ENCODE measurements at regions not wholly inside any gene's neighbourhood (a gene's known extent, or its start where the extent isn't known, plus 50 kb on each side); places are given as distances from the start of the nearest gene placed in this dataset.

DNA sequence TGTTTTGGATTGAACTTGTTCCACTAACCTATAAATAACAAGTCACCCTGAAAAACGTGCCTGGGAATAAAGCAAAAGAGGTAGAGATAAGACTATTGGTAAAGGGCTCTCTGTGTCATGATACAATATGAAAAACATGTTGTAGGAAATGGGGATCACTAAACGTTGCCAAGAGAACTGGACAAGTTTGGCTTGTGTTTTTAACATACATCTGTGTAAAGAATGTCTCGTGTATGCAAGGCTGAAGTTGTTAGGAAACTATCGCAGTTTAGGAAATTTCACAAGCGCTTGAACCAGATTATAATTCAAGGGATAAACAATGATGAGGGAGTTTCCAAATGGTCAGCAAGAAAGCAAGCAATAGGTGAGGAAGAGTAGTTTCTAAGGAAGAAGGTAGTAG lies 655.8 kb downstream of the PCDH7 start:
- TF ChIP-seq, protein P1, sequence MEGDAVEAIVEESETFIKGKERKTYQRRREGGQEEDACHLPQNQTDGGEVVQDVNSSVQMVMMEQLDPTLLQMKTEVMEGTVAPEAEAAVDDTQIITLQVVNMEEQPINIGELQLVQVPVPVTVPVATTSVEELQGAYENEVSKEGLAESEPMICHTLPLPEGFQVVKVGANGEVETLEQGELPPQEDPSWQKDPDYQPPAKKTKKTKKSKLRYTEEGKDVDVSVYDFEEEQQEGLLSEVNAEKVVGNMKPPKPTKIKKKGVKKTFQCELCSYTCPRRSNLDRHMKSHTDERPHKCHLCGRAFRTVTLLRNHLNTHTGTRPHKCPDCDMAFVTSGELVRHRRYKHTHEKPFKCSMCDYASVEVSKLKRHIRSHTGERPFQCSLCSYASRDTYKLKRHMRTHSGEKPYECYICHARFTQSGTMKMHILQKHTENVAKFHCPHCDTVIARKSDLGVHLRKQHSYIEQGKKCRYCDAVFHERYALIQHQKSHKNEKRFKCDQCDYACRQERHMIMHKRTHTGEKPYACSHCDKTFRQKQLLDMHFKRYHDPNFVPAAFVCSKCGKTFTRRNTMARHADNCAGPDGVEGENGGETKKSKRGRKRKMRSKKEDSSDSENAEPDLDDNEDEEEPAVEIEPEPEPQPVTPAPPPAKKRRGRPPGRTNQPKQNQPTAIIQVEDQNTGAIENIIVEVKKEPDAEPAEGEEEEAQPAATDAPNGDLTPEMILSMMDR (IDR thresholded peaks at IDR 0.05) = no peak
- TF ChIP-seq POLR2A (IDR thresholded peaks at IDR 0.05) (no peak), POLR2AphosphoS5 (IDR thresholded peaks at IDR 0.05) (no peak), EP300 (IDR thresholded peaks at IDR 0.05) (no peak)

All from stomach (tissue), 4 donors.